Neural progenitor cell (in vitro differentiated cells): ENCODE measurements at regions not wholly inside any gene's neighbourhood (a gene's known extent, or its start where the extent isn't known, plus 50 kb on each side); places are given as distances from the start of the nearest gene placed in this dataset.
A peak's percentile ranks its signal among the peaks of the same experiment; 100 is the strongest.

Source experiments
- DNase-seq: peaks from one replicate; pipeline ENCODE4 v3.0.0-alpha.2; 2016; ENCODE audit warnings: low spot score
- H2AFZ ChIP-seq: fragments of 200-600 bp; sonication (generic); replicated peaks from 2 replicates; pipeline ENCODE4 v1.6.1; 2016; ENCODE audit warnings: antibody characterized with exemption
- H3F3A ChIP-seq: fragments of 200-600 bp; sonication (generic); 2 replicates; pipeline ENCODE4 v1.6.1; 2016; ENCODE audit warnings: antibody characterized with exemption, low read depth
- H3K27ac ChIP-seq: fragments of 200-600 bp; sonication (generic); 2 replicates; pipeline ENCODE4 v1.5.1; 2016; ENCODE audit warnings: mild to moderate bottlenecking
- H3K27me3 ChIP-seq: fragments of 200-600 bp; sonication (generic); 2 replicates; pipeline ENCODE4 v1.6.1; 2016; ENCODE audit warnings: mild to moderate bottlenecking, moderate library complexity
- H3K36me3 ChIP-seq: fragments of 200-600 bp; sonication (generic); 2 replicates; pipeline ENCODE4 v1.5.1; 2016
- H3K4me1 ChIP-seq: fragments of 200-600 bp; sonication (generic); 2 replicates; pipeline ENCODE4 v1.6.1; 2016; ENCODE audit warnings: mixed run types
- H3K4me2 ChIP-seq: fragments of 200-600 bp; sonication (generic); 2 replicates; pipeline ENCODE4 v1.6.1; 2016
- H3K4me3 ChIP-seq: fragments of 200-600 bp; sonication (generic); 2 replicates; pipeline ENCODE4 v1.5.1; 2016
- H3K79me2 ChIP-seq: fragments of 200-600 bp; sonication (generic); 2 replicates; pipeline ENCODE4 v1.6.1; 2016; ENCODE audit warnings: low read depth
- H3K9ac ChIP-seq: fragments of 200-600 bp; sonication (generic); 2 replicates; pipeline ENCODE4 v1.6.1; 2016
- H3K9me3 ChIP-seq: fragments of 200-600 bp; sonication (generic); 2 replicates; pipeline ENCODE4 v1.5.1; 2016; ENCODE audit warnings: low read depth
- H4K20me1 ChIP-seq: fragments of 200-600 bp; sonication (generic); 2 replicates; pipeline ENCODE4 v1.6.1; 2016; ENCODE audit warnings: low read depth
- H3K27ac Mint-ChIP-seq: 3 replicates; pipeline ENCODE4 v1.8.0; 2021; ENCODE audit warnings: mixed read lengths
- H3K27me3 Mint-ChIP-seq: 2 replicates; pipeline ENCODE4 v1.8.0; 2022; ENCODE audit warnings: low read depth, mild to moderate bottlenecking, inconsistent platforms, moderate library complexity, mixed read lengths; ENCODE audit not compliant: insufficient read depth
- H3K36me3 Mint-ChIP-seq: 3 replicates; pipeline ENCODE4 v1.8.0; 2021; ENCODE audit warnings: mixed read lengths
- H3K4me1 Mint-ChIP-seq: 3 replicates; pipeline ENCODE4 v1.8.0; 2021; ENCODE audit warnings: mixed read lengths
- H3K4me3 Mint-ChIP-seq: 3 replicates; pipeline ENCODE4 v1.8.0; 2021; ENCODE audit warnings: mild to moderate bottlenecking, moderate library complexity, mixed read lengths
- H3K9me3 Mint-ChIP-seq: 3 replicates; pipeline ENCODE4 v1.8.0; 2020; ENCODE audit warnings: mixed read lengths
- CTCF ChIP-seq: fragments of 200-600 bp; sonication (generic); IDR thresholded peaks from 2 replicates; pipeline ENCODE4 v1.5.1; 2017; ENCODE audit warnings: antibody characterized with exemption, mild to moderate bottlenecking
- EZH2 ChIP-seq: fragments of 200-600 bp; sonication (generic); IDR thresholded peaks from 2 replicates; pipeline ENCODE4 v1.6.1; 2017; ENCODE audit warnings: antibody characterized with exemption, mild to moderate bottlenecking, moderate library complexity
- EZH2phosphoT487 ChIP-seq: fragments of 200-600 bp; sonication (generic); IDR thresholded peaks from 2 replicates; pipeline ENCODE4 v1.6.1; 2017; ENCODE audit warnings: antibody characterized with exemption

DNA sequence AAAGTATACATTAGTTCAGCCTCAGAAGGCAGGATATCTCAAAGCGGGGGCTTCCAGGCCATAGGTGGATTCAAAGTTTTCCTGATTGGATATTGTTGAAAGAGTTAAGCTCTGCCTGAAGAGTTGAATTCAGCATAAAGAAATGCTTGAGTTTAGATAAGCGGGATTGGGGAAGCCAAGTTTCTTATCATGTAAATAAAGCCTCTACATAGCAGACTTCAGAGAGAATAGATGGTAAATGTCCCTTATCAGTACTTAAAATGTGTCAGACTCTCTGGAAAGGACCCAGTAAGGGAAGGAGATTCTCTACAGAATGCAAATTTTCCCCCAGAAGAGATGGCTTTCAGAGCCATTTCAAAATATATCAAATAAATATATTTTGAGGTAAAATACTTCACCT lies 423.5 kb downstream of the SHISA9 start:
- Mint-ChIP-seq H3K4me3 (no peak overlapping the region), H3K36me3 (no peaks in the 10 kb centered on the region), H3K9me3 (peaks cover 2% of the 10 kb centered on the region), H3K27me3 (no peaks in the 10 kb centered on the region), H3K27ac (no peak overlapping the region), H3K4me1 (peaks cover 3% of the 10 kb centered on the region)
- no peaks in the 10 kb centered on the region for H3K4me1 ChIP-seq
- TF ChIP-seq EZH2 (no peak), EZH2phosphoT487 (no peak), CTCF (no peak)
- H3F3A ChIP-seq: no peaks in the 10 kb centered on the region
- no peaks in the 10 kb centered on the region for H3K36me3 ChIP-seq
- no peak overlapping the region for H2AFZ ChIP-seq
- no peak overlapping the region for H3K4me3 ChIP-seq
- DNase-seq: no peak
- no peak overlapping the region for H3K9ac ChIP-seq
- H3K27me3 ChIP-seq: no peaks in the 10 kb centered on the region
- H3K9me3 ChIP-seq: no peaks in the 10 kb centered on the region
- no peaks in the 10 kb centered on the region for H3K79me2 ChIP-seq
- H3K4me2 ChIP-seq: no peak overlapping the region
- H4K20me1 ChIP-seq: no peaks in the 10 kb centered on the region
- H3K27ac ChIP-seq: no peak overlapping the region

DNA sequence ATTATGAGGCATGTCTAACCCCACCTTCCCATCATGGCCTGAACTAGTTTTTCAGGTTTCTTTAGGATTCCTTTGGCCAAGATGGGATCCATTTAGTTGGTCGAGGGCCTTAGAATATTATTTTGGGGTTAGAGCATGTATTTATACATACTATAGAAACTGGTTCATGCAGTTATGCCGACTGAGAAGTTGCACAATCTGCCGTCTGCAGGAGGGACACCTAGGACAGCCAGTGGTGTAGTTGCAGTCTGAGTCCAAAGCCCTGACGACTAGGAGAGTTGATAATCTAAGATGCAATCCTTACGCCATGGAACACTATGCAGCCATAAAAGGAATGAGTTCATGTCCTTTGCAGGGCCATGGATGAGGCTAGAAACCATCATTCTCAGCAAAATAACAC lies 424.0 kb downstream of the SHISA9 start:
- Histone ChIP-seq H3K27me3 (no peaks in the 10 kb centered on the region), H3K79me2 (no peaks in the 10 kb centered on the region), H3K4me3 (no peak overlapping the region), H3K9me3 (no peaks in the 10 kb centered on the region), H2AFZ (no peak overlapping the region), H3K9ac (no peak overlapping the region), H3K36me3 (no peaks in the 10 kb centered on the region), H4K20me1 (no peaks in the 10 kb centered on the region), H3K27ac (no peak overlapping the region), H3F3A (no peaks in the 10 kb centered on the region), H3K4me2 (no peak overlapping the region), H3K4me1 (no peaks in the 10 kb centered on the region)
- Mint-ChIP-seq H3K4me1 (peaks cover 3% of the 10 kb centered on the region), H3K27me3 (no peaks in the 10 kb centered on the region), H3K9me3 (peaks cover 2% of the 10 kb centered on the region), H3K27ac (no peak overlapping the region), H3K36me3 (no peaks in the 10 kb centered on the region), H3K4me3 (no peak overlapping the region)
- no peak for TF ChIP-seq EZH2
- TF ChIP-seq EZH2phosphoT487: no peak
- no peak for TF ChIP-seq CTCF
- no peak for DNase-seq

GRCh38 chr16:13331918-13332317 lies 430.5 kb downstream of the SHISA9 start:
- peaks cover 7% of the 10 kb centered on the region for H3K9me3 Mint-ChIP-seq
- TF ChIP-seq EZH2: no peak
- no peak for TF ChIP-seq EZH2phosphoT487
- TF ChIP-seq CTCF: peak; percentile 34
- H2AFZ ChIP-seq: no peak overlapping the region
- no peak overlapping the region for H3K27ac Mint-ChIP-seq
- H3K27me3 ChIP-seq: no peaks in the 10 kb centered on the region
- peak overlapping the region; percentile 15 for H3K4me3 Mint-ChIP-seq
- H3K36me3 Mint-ChIP-seq: peaks cover 2% of the 10 kb centered on the region
- H3K9me3 ChIP-seq: no peaks in the 10 kb centered on the region
- no peaks in the 10 kb centered on the region for H3K4me1 ChIP-seq
- H3K4me3 ChIP-seq: no peak overlapping the region
- H3K27ac ChIP-seq: no peak overlapping the region
- H3F3A ChIP-seq: no peaks in the 10 kb centered on the region
- H3K9ac ChIP-seq: no peak overlapping the region
- peaks cover 2% of the 10 kb centered on the region for H3K27me3 Mint-ChIP-seq
- DNase-seq: no peak
- no peaks in the 10 kb centered on the region for H3K79me2 ChIP-seq
- peaks cover 24% of the 10 kb centered on the region for H3K4me1 Mint-ChIP-seq
- H3K36me3 ChIP-seq: no peaks in the 10 kb centered on the region
- H3K4me2 ChIP-seq: no peak overlapping the region
- H4K20me1 ChIP-seq: no peaks in the 10 kb centered on the region
